ENCODE measurements at regions not wholly inside any gene's neighbourhood (a gene's known extent, or its start where the extent isn't known, plus 50 kb on each side); places are given as distances from the start of the nearest gene placed in this dataset.
A peak's percentile ranks its signal among the peaks of the same experiment; 100 is the strongest.

DNA sequence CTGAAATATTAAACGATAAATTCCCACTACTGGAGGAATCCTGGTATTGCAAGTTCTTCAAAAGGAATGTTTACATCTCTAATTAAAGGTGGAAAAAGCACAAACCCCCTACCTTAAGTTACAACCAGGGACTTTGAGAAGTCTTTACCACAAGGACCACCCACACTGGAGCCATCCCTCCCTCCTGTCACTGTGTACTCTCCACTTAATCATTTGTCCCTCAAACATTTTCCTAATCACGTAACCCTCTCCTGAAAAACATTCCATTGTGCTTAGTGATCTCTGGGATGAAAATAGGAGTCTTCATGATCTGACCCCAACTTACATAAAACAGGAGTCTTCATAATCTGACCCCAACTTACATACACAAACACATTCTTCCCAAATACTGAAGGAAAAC lies 85.7 kb downstream of the SUCLG1 start:
- H3K4me1 Mint-ChIP-seq = no peaks in the 10 kb centered on the region
- peaks cover 0 to 3% of the 10 kb centered on the region in 2 donors for H3K36me3 Mint-ChIP-seq
- no peak overlapping the region for H3K27ac Mint-ChIP-seq
- Histone ChIP-seq H3K4me1 (ENCODE audit: insufficient read depth, low read length) (no peaks in the 10 kb centered on the region), H3K9me3 (ENCODE audit: control insufficient read depth in 1 of 2, low read length in 2 of 2) (no peaks in the 10 kb centered on the region), H3K27ac (ENCODE audit: low read depth, low read length) (no peak overlapping the region), H3K36me3 (ENCODE audit: insufficient read depth, low read length) (no peaks in the 10 kb centered on the region), H3K27me3 (ENCODE audit: insufficient read depth, low read length) (no peaks in the 10 kb centered on the region), H3K4me3 (ENCODE audit: low read length in 2 of 2) (no peak overlapping the region)
- no peak overlapping the region for H3K4me3 Mint-ChIP-seq
- H3K9me3 Mint-ChIP-seq = peaks cover 0 to 3% (median 0%) of the 10 kb centered on the region in 8 donors
- POLR2A ChIA-PET (ENCODE audit: partially characterized antibody) = no interaction called here
- no peak for DNase-seq
- H3K27me3 Mint-ChIP-seq = peaks cover 19 to 21% of the 10 kb centered on the region in 2 donors
- intact Hi-C loops (cut with micrococcal nuclease) = no loop called here
- CTCF ChIA-PET (ENCODE audit: partially characterized antibody) = no interaction called here

DNA sequence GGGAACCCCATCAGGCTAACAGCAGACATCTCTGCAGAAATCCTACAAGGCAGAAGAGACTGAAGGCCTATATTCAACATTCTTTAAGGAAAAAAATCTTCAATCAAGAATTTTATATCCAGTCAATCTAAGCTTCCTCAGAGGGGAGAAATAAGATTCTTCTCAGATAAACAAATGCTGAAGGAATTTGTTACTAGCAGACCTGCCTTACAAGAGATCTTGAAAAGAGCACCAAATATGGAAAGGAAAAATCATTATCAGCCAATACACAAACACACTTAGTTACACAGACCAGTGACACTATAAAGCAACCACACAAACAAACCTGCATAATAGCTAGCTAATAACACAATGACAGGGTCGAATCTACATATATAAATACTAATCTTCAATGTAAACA lies 96.5 kb downstream of the SUCLG1 start:
- Histone ChIP-seq H3K4me3 (ENCODE audit: low read length in 2 of 2) (no peak overlapping the region), H3K27ac (ENCODE audit: low read depth, low read length) (no peak overlapping the region), H3K4me1 (ENCODE audit: insufficient read depth, low read length) (no peaks in the 10 kb centered on the region), H3K36me3 (ENCODE audit: insufficient read depth, low read length) (no peaks in the 10 kb centered on the region), H3K27me3 (ENCODE audit: insufficient read depth, low read length) (no peaks in the 10 kb centered on the region), H3K9me3 (ENCODE audit: control insufficient read depth in 1 of 2, low read length in 2 of 2) (no peaks in the 10 kb centered on the region)
- Mint-ChIP-seq H3K36me3 (peaks cover 0 to 5% of the 10 kb centered on the region in 2 donors), H3K27ac (no peak overlapping the region), H3K9me3 (peaks cover 5 to 53% (median 38%) of the 10 kb centered on the region in 8 donors), H3K4me3 (peak overlapping the region in 1 of 8 donors; percentile 31), H3K27me3 (peaks cover 17 to 23% of the 10 kb centered on the region in 2 donors), H3K4me1 (no peaks in the 10 kb centered on the region)
- ChIA-PET CTCF (ENCODE audit: partially characterized antibody) (no interaction called here), POLR2A (ENCODE audit: partially characterized antibody) (no interaction called here)
- no peak for DNase-seq
- intact Hi-C loops (cut with micrococcal nuclease) = no loop called here

DNA sequence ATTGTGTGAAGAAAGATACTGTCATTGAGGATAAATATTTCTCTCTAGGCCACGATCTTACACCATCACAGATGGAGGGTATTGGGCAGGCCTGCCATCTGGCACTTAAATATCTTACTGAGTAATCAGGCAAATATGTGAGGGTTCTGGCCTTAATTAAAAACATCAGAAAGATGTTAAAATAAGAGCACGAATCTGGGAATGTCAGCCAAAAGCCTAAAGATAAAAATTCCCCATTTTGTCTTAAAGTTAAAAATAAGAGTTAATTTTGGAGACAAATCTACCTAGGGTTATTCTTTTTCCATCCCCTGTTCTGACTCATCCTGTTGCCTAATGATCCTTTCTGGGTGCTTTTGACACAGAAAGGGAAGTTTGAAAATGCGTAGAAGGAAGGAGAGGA lies 121.0 kb downstream of the SUCLG1 start:
- intact Hi-C loops (cut with micrococcal nuclease) = no loop called here
- no peak for DNase-seq
- Mint-ChIP-seq H3K4me1 (no peaks in the 10 kb centered on the region), H3K9me3 (peaks cover 0 to 5% (median 0%) of the 10 kb centered on the region in 8 donors), H3K27ac (no peak overlapping the region), H3K27me3 (peaks cover 6 to 8% of the 10 kb centered on the region in 2 donors), H3K4me3 (no peak overlapping the region), H3K36me3 (no peaks in the 10 kb centered on the region)
- Histone ChIP-seq H3K4me3 (ENCODE audit: low read length in 2 of 2) (no peak overlapping the region), H3K27me3 (ENCODE audit: insufficient read depth, low read length) (no peaks in the 10 kb centered on the region), H3K36me3 (ENCODE audit: insufficient read depth, low read length) (no peaks in the 10 kb centered on the region), H3K9me3 (ENCODE audit: control insufficient read depth in 1 of 2, low read length in 2 of 2) (no peaks in the 10 kb centered on the region), H3K4me1 (ENCODE audit: insufficient read depth, low read length) (no peaks in the 10 kb centered on the region), H3K27ac (ENCODE audit: low read depth, low read length) (no peak overlapping the region)
- ChIA-PET CTCF (ENCODE audit: partially characterized antibody) (no interaction called here), POLR2A (ENCODE audit: partially characterized antibody) (no interaction called here)

DNA sequence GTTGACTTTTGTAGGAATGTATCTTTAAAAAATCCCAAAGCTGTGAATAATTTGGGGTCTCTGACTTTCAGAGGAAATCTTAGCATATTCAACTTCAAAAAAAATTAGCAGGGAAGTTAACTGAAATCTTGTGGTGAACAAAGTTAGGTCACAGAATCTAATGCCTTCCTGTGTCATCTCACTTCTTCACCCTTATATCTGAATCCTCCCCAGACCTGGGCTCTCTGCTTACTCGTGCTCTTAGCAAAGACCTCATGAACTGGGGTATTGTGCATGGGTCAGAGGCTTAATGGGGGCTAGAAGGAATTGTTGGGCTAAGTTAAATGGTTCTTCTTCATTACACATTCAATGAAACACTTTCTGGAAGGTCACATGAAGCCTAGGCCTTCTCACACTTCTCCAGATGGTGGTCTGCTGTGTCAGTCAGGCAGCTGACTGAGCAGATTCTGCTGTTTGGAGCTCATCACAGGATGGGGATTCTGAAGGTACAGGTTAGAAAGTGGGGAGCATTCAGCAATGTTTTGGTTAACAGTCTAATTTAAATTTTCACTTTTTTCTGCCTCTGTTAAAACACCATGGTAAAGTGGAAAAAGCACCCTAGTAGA lies 131.3 kb downstream of the SUCLG1 start:
- Mint-ChIP-seq H3K27me3 (peaks cover 14 to 21% of the 10 kb centered on the region in 2 donors), H3K27ac (no peak overlapping the region), H3K36me3 (no peaks in the 10 kb centered on the region), H3K4me1 (no peaks in the 10 kb centered on the region), H3K9me3 (peaks cover 0 to 10% (median 5%) of the 10 kb centered on the region in 8 donors), H3K4me3 (no peak overlapping the region)
- ChIA-PET POLR2A (ENCODE audit: partially characterized antibody) (no interaction called here), CTCF (ENCODE audit: partially characterized antibody) (interaction anchor here (0.7 to 2.0 kb wide), 2 partner anchors 13 kb away, joined by 3 to 7 read pairs; no protein-coding TSS in a partner anchor)
- Histone ChIP-seq H3K4me3 (ENCODE audit: low read length in 2 of 2) (no peak overlapping the region), H3K36me3 (ENCODE audit: insufficient read depth, low read length) (no peaks in the 10 kb centered on the region), H3K27ac (ENCODE audit: low read depth, low read length) (no peak overlapping the region), H3K27me3 (ENCODE audit: insufficient read depth, low read length) (no peaks in the 10 kb centered on the region), H3K4me1 (ENCODE audit: insufficient read depth, low read length) (no peaks in the 10 kb centered on the region), H3K9me3 (ENCODE audit: control insufficient read depth in 1 of 2, low read length in 2 of 2) (no peaks in the 10 kb centered on the region)
- no peak for DNase-seq
- intact Hi-C loops (cut with micrococcal nuclease) = no loop called here

DNA sequence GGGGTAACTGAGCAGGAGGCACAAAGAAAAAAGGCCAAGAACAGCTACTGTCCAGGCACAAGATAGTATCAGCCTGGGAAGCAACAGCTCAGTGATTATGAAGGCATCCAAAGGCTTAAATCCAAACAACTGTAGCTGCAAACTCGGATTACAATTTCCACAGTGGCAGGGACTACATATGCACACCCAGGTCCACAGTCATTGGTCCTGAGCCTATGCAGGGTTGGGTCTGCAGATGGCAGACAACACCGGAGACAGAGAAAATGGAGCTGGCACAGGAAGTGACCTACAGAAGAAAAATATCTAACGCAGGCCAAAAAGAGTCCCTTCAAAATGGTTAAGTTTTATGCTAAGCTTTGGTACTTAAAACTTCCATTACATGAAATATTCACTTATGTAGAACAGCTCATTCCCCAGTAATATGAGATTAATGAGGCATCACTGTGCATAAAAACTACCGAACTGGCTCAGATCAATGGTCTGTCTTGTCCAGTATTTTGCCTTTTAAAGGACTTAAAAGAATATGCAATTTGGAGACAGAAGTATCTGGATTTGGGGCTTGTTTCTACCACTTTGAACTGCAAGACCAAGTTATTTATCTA lies 132.1 kb downstream of the SUCLG1 start:
- H3K36me3 Mint-ChIP-seq = no peaks in the 10 kb centered on the region
- no peaks in the 10 kb centered on the region for H3K27me3 ChIP-seq (ENCODE audit: insufficient read depth, low read length)
- ChIA-PET CTCF (ENCODE audit: partially characterized antibody) (interaction anchor here (0.7 to 2.1 kb wide), 2 partner anchors 12 kb away, joined by 3 to 9 read pairs; no protein-coding TSS in a partner anchor), POLR2A (ENCODE audit: partially characterized antibody) (no interaction called here)
- DNase-seq = no peak
- no peak overlapping the region for H3K27ac Mint-ChIP-seq
- H3K9me3 ChIP-seq (ENCODE audit: control insufficient read depth in 1 of 2, low read length in 2 of 2) = no peaks in the 10 kb centered on the region
- H3K27ac ChIP-seq (ENCODE audit: low read depth, low read length) = no peak overlapping the region
- peaks cover 0 to 6% (median 3%) of the 10 kb centered on the region in 8 donors for H3K9me3 Mint-ChIP-seq
- intact Hi-C loops (cut with micrococcal nuclease) = no loop called here
- no peaks in the 10 kb centered on the region for H3K4me1 Mint-ChIP-seq
- H3K36me3 ChIP-seq (ENCODE audit: insufficient read depth, low read length) = no peaks in the 10 kb centered on the region
- H3K4me3 ChIP-seq (ENCODE audit: low read length in 2 of 2) = no peak overlapping the region
- H3K4me3 Mint-ChIP-seq = no peak overlapping the region
- peaks cover 11 to 26% of the 10 kb centered on the region in 2 donors for H3K27me3 Mint-ChIP-seq
- H3K4me1 ChIP-seq (ENCODE audit: insufficient read depth, low read length) = no peaks in the 10 kb centered on the region

DNA sequence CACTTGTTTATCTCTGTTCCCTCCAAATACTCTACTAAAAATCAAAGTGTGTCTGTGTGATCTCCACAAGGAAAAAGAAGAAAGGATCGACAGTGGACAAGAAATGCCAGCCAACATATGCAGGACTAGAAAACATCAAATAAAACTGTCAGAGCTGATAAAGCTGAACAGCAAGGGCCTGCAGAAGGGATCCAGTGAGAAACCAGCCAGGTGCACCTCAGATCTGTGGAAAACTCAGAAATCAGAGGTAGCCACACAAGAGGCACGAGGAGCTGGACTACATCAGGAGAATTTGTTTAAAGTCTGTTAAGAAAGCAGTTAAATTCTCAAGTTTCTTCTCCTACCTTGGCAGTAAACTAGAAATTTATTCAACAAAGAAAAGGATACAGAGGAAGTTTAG lies 135.2 kb downstream of the SUCLG1 start:
- no peaks in the 10 kb centered on the region for H3K36me3 ChIP-seq (ENCODE audit: insufficient read depth, low read length)
- H3K4me1 ChIP-seq (ENCODE audit: insufficient read depth, low read length) = no peaks in the 10 kb centered on the region
- H3K27me3 ChIP-seq (ENCODE audit: insufficient read depth, low read length) = peaks cover 8% of the 10 kb centered on the region
- no peaks in the 10 kb centered on the region for H3K9me3 ChIP-seq (ENCODE audit: control insufficient read depth in 1 of 2, low read length in 2 of 2)
- peaks cover 12 to 29% of the 10 kb centered on the region in 2 donors for H3K27me3 Mint-ChIP-seq
- no peak overlapping the region for H3K4me3 Mint-ChIP-seq
- no peak overlapping the region for H3K27ac Mint-ChIP-seq
- no peak overlapping the region for H3K27ac ChIP-seq (ENCODE audit: low read depth, low read length)
- no peak for DNase-seq
- H3K9me3 Mint-ChIP-seq = no peaks in the 10 kb centered on the region
- ChIA-PET POLR2A (ENCODE audit: partially characterized antibody) (no interaction called here), CTCF (ENCODE audit: partially characterized antibody) (no interaction called here)
- no peaks in the 10 kb centered on the region for H3K36me3 Mint-ChIP-seq
- intact Hi-C loops (cut with micrococcal nuclease) = no loop called here
- no peak overlapping the region for H3K4me3 ChIP-seq (ENCODE audit: low read length in 2 of 2)
- no peaks in the 10 kb centered on the region for H3K4me1 Mint-ChIP-seq

DNA sequence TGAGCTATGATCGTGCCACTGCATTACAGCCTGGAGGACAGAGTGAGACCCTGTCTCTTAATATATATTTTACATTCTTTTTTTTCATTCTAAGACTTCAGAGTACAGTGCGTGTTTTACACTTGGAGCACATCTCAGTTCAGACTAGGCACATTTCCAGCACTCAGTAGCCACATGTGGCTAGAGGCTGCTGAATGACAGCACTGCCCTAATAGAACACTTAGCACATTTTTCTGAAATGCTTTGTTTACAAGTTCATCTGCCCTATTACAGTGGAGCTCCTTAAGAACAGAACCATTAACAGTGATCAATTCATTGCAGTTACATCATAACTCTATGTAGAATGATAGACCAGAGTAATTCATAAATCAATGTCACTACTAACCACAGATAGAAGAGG lies 138.1 kb downstream of the SUCLG1 start:
- ChIA-PET POLR2A (ENCODE audit: partially characterized antibody) (no interaction called here), CTCF (ENCODE audit: partially characterized antibody) (interaction anchor here (1.4 kb wide), 1 partner anchor 12 kb away, joined by 5 read pairs; no protein-coding TSS in a partner anchor)
- no peak overlapping the region for H3K4me3 ChIP-seq (ENCODE audit: low read length in 2 of 2)
- H3K27ac ChIP-seq (ENCODE audit: low read depth, low read length) = no peak overlapping the region
- DNase-seq = no peak
- H3K4me1 ChIP-seq (ENCODE audit: insufficient read depth, low read length) = no peaks in the 10 kb centered on the region
- Mint-ChIP-seq H3K27me3 (peaks cover 19 to 27% of the 10 kb centered on the region in 2 donors), H3K9me3 (no peaks in the 10 kb centered on the region), H3K36me3 (no peaks in the 10 kb centered on the region), H3K4me1 (no peaks in the 10 kb centered on the region), H3K27ac (no peak overlapping the region), H3K4me3 (no peak overlapping the region)
- peaks cover 8% of the 10 kb centered on the region for H3K27me3 ChIP-seq (ENCODE audit: insufficient read depth, low read length)
- no peaks in the 10 kb centered on the region for H3K9me3 ChIP-seq (ENCODE audit: control insufficient read depth in 1 of 2, low read length in 2 of 2)
- H3K36me3 ChIP-seq (ENCODE audit: insufficient read depth, low read length) = no peaks in the 10 kb centered on the region
- intact Hi-C loops (cut with micrococcal nuclease) = no loop called here

Data from CD4-positive, alpha-beta memory T cell (primary cell).